Heart left ventricle (tissue), 13 donors: ENCODE measurements at regions not wholly inside any gene's neighbourhood (a gene's known extent, or its start where the extent isn't known, plus 50 kb on each side); places are given as distances from the start of the nearest gene placed in this dataset.

ENCODE experiments used
- CTCF ChIP-seq, 12 donors: fragments of 200-600 bp; sonication (generic) in 4 of 12; IDR thresholded peaks; one replicate each; pipeline versions ENCODE4 v1.5.0 to v1.8.0; 2018 to 2022; ENCODE audit warnings: antibody characterized with exemption in 12 of 12, mild to moderate bottlenecking in 5 of 12
- POLR2A ChIP-seq, 2 donors: fragments of 450-650 bp; IDR thresholded peaks; one replicate each; pipeline ENCODE4 v1.6.1; 2017; ENCODE audit warnings: antibody characterized with exemption in 2 of 2, mild to moderate bottlenecking in 2 of 2, moderate library complexity in 2 of 2
- donor health status: ischemic (EF 13 %, LVEDD 7.1; RV severe dilation, severe dysfunction).
- donor health status: DM: no; HTN: yes; CAD: no.
- donor health status: DM: no; HTN: no; CAD: no.
- donor health status: ischemic (EF 25% LVEDD 6.9; RV normal size, moderate dysfunction).
- donor health status: ischemic (EF 25% LVEDD 5.7; RV mildly dilated, moderate dysfunction).
- donor health status: ischemic (EF 35%, LVEDD 5.7; RV mildly dilated, moderate dysfunction).
- donor health status: nonischemic (EF 11% LVEDD 7.7; RV severe dilation, severe dysfunction).
- donor health status: DM: yes; HTN: yes; CAD: no.
- donor health status: PGD.
- donor health status: ischemic (EF 29% LVEDD 5.4; RV normal size, mild dysfunction).
- donor health status: nonischemic (EF 23%, LVEDD 6.1; RV moderate dilation, normal function).

DNA sequence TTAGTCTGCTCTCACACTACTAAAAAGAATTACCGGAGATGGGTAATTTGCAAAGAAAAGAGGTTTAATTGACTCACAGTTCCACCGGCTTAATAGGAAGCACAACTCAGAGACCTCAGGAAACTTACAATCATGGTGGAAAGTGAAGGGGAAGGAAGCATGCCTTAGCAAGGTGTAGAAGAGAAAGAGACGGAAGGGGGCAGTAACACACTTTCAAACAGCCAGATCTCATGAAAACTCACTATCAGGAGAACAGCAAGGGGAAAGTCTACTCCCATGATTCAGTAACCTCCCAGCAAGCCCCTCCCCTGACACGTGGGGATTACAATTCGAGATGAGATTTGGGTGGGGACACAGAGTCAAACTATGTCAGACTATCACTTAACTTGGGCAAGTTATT lies 236.6 kb upstream of the ANO3 start:
- no peak for TF ChIP-seq CTCF (IDR thresholded peaks at IDR 0.05)
- no peak for TF ChIP-seq POLR2A (IDR thresholded peaks at IDR 0.05)
